HepG2 (cell line): ENCODE measurements at regions not wholly inside any gene's neighbourhood (a gene's known extent, or its start where the extent isn't known, plus 50 kb on each side); places are given as distances from the start of the nearest gene placed in this dataset.

Experiments used
- ATAC-seq: fragments of 200-7000 bp; cut with Tn5 transposase; 3 replicates; pipeline ENCODE4 v1.9.1; 2020; ENCODE audit warnings: mild to moderate bottlenecking, moderate library complexity
- BruUV-seq: library from RNA; stranded (reverse); fragments of 400-500 nt; replicated peaks from 2 replicates; lab custom pipeline; 2021; lab: Mats Ljungman, UMichigan
- CTCF ChIA-PET: fragments of 300-600 bp; formaldehyde crosslinking; extraction: SDS; loops from one replicate; lab custom pipeline; 2021; ENCODE audit warnings: low total read pairs, inconsistent platforms, low intra/inter-chr PET ratio; lab: Yijun Ruan, JAX
- POLR2A ChIA-PET: fragments of 350-600 bp; sonication (Branson Sonifier 250); formaldehyde crosslinking; loops from one replicate; lab custom pipeline; 2020; ENCODE audit warnings: antibody characterized with exemption, inconsistent platforms; lab: Yijun Ruan, JAX
- DNase-seq: peaks from one replicate; pipeline ENCODE4 v3.0.0-alpha.2; 2015; ENCODE audit warnings: low spot score
- FAIRE-seq: peaks from 3 replicates; lab custom pipeline; 2011; peaks lifted over from hg19 to GRCh38; lab: Jason Lieb, UNC
- H2AFZ ChIP-seq: one replicate; pipeline ENCODE4 v1.6.1; 2011; ENCODE audit warnings: low read length, inconsistent platforms
- H3K27ac ChIP-seq: fragments of 300-600 bp; 3 replicates; pipeline ENCODE4 v1.8.0; 2011; ENCODE audit warnings: mixed run types, mild to moderate bottlenecking, mixed read lengths, low read length, inconsistent platforms; ENCODE audit not compliant: insufficient read depth; ENCODE audit errors: extremely low read length
- H3K27me3 ChIP-seq, 2 experiments: fragments of 200-600 bp in 1 of 2; 2 replicates in 1 of 2; 3 replicates in 1 of 2; pipeline versions ENCODE4 v1.6.0 to v1.8.0; 2011; ENCODE audit warnings: low read length in 2 of 2, mild to moderate bottlenecking in 2 of 2, moderate library complexity in 2 of 2, inconsistent platforms in 1 of 2; ENCODE audit not compliant: insufficient read depth in 2 of 2, control insufficient read depth in 1 of 2
- H3K36me3 ChIP-seq, 2 experiments: fragments of 200-600 bp in 1 of 2; replicated peaks in 1 of 2; 2 replicates in 1 of 2; 3 replicates in 1 of 2; pipeline versions ENCODE4 v1.5.1 to v1.8.0; 2011; ENCODE audit warnings: low read length in 2 of 2, inconsistent platforms in 1 of 2; ENCODE audit not compliant: insufficient read depth in 2 of 2, control insufficient read depth in 1 of 2
- H3K4me1 ChIP-seq: 2 replicates; pipeline ENCODE4 v1.5.1; 2012; ENCODE audit warnings: low read length, inconsistent platforms; ENCODE audit not compliant: insufficient read depth
- H3K4me2 ChIP-seq: 2 replicates; pipeline ENCODE4 v1.6.0; 2011; ENCODE audit warnings: low read depth, low read length, inconsistent platforms
- H3K4me3 ChIP-seq, 3 experiments: fragments of 200-600 bp in 1 of 3; sonication (generic), shearing (Covaris generic) in 1 of 3; replicated peaks in 1 of 3; 2 replicates each; pipeline ENCODE4 v1.5.1; 2011 to 2016; ENCODE audit warnings: low read length in 3 of 3, inconsistent platforms in 2 of 3, low read depth in 2 of 3, mild to moderate bottlenecking in 2 of 3, control low read depth in 1 of 3, mixed read lengths in 1 of 3; ENCODE audit not compliant: insufficient read depth in 1 of 3
- H3K79me2 ChIP-seq: one replicate; pipeline ENCODE4 v1.6.1; 2011; ENCODE audit warnings: low read length, inconsistent platforms; ENCODE audit not compliant: insufficient read depth
- H3K9ac ChIP-seq: 2 replicates; pipeline ENCODE4 v1.6.0; 2011; ENCODE audit warnings: mild to moderate bottlenecking, low read depth, low read length, inconsistent platforms; ENCODE audit not compliant: insufficient read depth
- H3K9me3 ChIP-seq: 2 replicates; pipeline ENCODE4 v1.5.1; 2012; ENCODE audit warnings: mild to moderate bottlenecking, low read length
- H4K20me1 ChIP-seq: 2 replicates; pipeline ENCODE4 v1.6.0; 2011; ENCODE audit warnings: inconsistent platforms, mild to moderate bottlenecking, low read length, moderate library complexity; ENCODE audit not compliant: insufficient read depth
- ATAD3A ChIP-seq: sonication (generic); formaldehyde crosslinking; IDR thresholded peaks from 2 replicates; pipeline ENCODE4 v1.4.0; 2020; ENCODE audit warnings: missing genetic modification reagents
- CHCHD3 ChIP-seq: sonication (generic); formaldehyde crosslinking; IDR thresholded peaks from 2 replicates; pipeline ENCODE4 v1.8.0; 2022; ENCODE audit warnings: mild to moderate bottlenecking, missing genetic modification reagents, moderate library complexity
- CHD2 ChIP-seq: IDR thresholded peaks from 2 replicates; pipeline ENCODE4 v1.6.1; 2011; ENCODE audit warnings: low read depth, low read length, improper control_type of control experiment
- FOSL1 ChIP-seq: sonication (generic); formaldehyde crosslinking; IDR thresholded peaks from 2 replicates; pipeline ENCODE4 v1.9.0; 2021; ENCODE audit warnings: missing genetic modification reagents, borderline replicate concordance
- HMG20B ChIP-seq: conservative IDR thresholded peaks from 2 replicates; pipeline ENCODE4 v1.6.1; 2016; ENCODE audit warnings: missing genetic modification reagents, missing compliant biosample characterization
- HOXA9 ChIP-seq: sonication (generic); formaldehyde crosslinking; IDR thresholded peaks from 2 replicates; pipeline ENCODE4 v1.8.1; 2022; ENCODE audit warnings: missing genetic modification reagents, mild to moderate bottlenecking, moderate library complexity, borderline replicate concordance
- MAFK ChIP-seq, 2 experiments: IDR thresholded peaks in 1 of 2; conservative IDR thresholded peaks in 1 of 2; 2 replicates each; pipeline ENCODE4 v1.6.1; 2011; ENCODE audit warnings: improper control_type of control experiment in 2 of 2, low read length in 2 of 2
- MXI1 ChIP-seq: IDR thresholded peaks from 3 replicates; pipeline ENCODE4 v1.6.1; 2012; ENCODE audit warnings: low read depth, low read length, inconsistent platforms, borderline replicate concordance
- NR2F1 ChIP-seq, 2 experiments: fragments of 450-650 bp in 1 of 2; formaldehyde crosslinking in 1 of 2; IDR thresholded peaks; 2 replicates each; pipeline versions ENCODE4 v1.5.0 to v1.6.1; 2016 to 2020; ENCODE audit warnings: mild to moderate bottlenecking in 1 of 2, missing compliant biosample characterization in 1 of 2, missing genetic modification reagents in 1 of 2, moderate library complexity in 1 of 2
- PCBP1 ChIP-seq: fragments of 200-400 bp; formaldehyde crosslinking; IDR thresholded peaks from 2 replicates; pipeline ENCODE4 v1.6.1; 2017; ENCODE audit warnings: mild to moderate bottlenecking, low read depth, low read length, borderline replicate concordance
- RFXANK ChIP-seq: IDR thresholded peaks from 2 replicates; pipeline ENCODE4 v1.6.1; 2016
- SAFB2 ChIP-seq: sonication (generic); formaldehyde crosslinking; IDR thresholded peaks from 2 replicates; pipeline ENCODE4 v1.5.1; 2020; ENCODE audit warnings: missing genetic modification reagents, low read depth, mild to moderate bottlenecking, borderline replicate concordance
- SMARCC2 ChIP-seq: fragments of 450-650 bp; IDR thresholded peaks from 2 replicates; pipeline ENCODE4 v1.6.1; 2017; ENCODE audit warnings: antibody characterized with exemption, mild to moderate bottlenecking
- ZNF350 ChIP-seq: sonication (generic); formaldehyde crosslinking; IDR thresholded peaks from 2 replicates; pipeline ENCODE4 v1.4.0; 2020; ENCODE audit warnings: mild to moderate bottlenecking, low read depth, missing genetic modification reagents, borderline replicate concordance
- WGBS: methylation state at CpG from one replicate; pipeline ENCODE4 v1.1.6; 2017; ENCODE audit warnings: low lambda C conversion rate; 5-methylcytosine and 5-hydroxymethylcytosine counted together
- in situ Hi-C: cut with HindIII; loops from 2 replicates; pipeline ENCODE4 v1.10.0; 2017; ENCODE audit warnings: low pct_unique_long_range_greater_than_20kb; ENCODE audit not compliant: extremely low pct_ligation_motif_present
- intact Hi-C: fragments of 100-400 bp; cut with micrococcal nuclease; formaldehyde crosslinking; loops from one replicate; pipeline ENCODE4 v1.10.0; 2022; ENCODE audit not compliant: unreplicated experiment
- TF ChIP-seq, protein P1 (sequence below): sonication (generic); formaldehyde crosslinking; IDR thresholded peaks from 2 replicates; pipeline ENCODE4 v1.8.0; 2022; ENCODE audit warnings: missing genetic modification reagents, mild to moderate bottlenecking, borderline replicate concordance

DNA sequence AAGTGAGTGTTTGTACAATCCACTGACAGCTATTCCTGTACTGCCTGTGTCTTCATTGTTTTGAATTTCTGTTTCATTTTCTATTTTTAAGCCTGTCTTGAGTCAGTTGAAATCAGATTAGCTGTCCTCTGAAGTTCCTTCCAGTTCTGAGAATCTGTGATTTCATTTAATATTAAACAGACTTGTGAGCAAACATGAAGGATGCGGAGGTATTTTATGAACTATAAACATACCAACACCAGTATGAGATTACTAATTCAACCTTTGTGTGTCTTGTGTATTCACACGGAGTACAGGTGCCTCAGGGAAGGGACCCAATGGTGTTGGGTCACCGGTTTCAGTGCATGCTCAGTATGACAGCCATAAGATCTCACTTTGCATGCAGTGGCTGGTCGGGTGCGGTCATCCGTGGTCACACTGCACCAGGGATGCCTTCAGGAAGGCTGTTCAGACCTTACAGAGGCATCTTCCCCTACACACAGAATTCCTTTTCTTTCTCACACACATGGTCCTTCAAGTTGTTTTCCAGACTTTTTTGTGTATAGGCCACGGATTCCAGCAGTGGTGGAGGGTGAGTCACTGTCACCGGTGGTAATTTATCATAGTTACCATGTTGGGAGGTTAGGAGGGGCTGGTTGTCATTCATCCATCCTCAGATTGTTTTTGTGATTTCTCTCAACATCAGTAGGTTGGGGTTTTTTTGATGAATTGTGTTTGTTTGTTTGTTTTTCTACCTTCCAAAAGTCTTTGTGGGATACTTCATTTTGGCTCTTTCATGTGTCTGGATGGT, 103.0 kb upstream of the SFSWAP start:
- Histone ChIP-seq H3K4me1 (no peaks in the 10 kb centered on the region), H2AFZ (no peak overlapping the region), H3K36me3 (no peaks in the 10 kb centered on the region), H3K4me2 (no peak overlapping the region), H3K79me2 (no peaks in the 10 kb centered on the region), H3K9me3 (no peaks in the 10 kb centered on the region), H3K4me3 (no peak overlapping the region), H3K27me3 (peaks cover 16 to 88% of the 10 kb centered on the region in 2 experiments; a peak in 4 of 5 replicates), H4K20me1 (no peaks in the 10 kb centered on the region), H3K27ac (no peak overlapping the region), H3K9ac (no peak overlapping the region)
- no peak for DNase-seq
- no peak for FAIRE-seq
- POLR2A ChIA-PET = no interaction called here
- CTCF ChIA-PET = no interaction called here
- intact Hi-C loops (loop anchor here (10.0 kb wide), 1 partner anchor 227 kb away; no protein-coding TSS in a partner anchor), in situ Hi-C loops (loop anchor here (25.0 kb wide), 1 partner anchor 404 kb away; no protein-coding TSS in a partner anchor)
- no peak for ATAC-seq
- WGBS = 23% methylated on average over 7 of the region's 8 CpGs
- TF ChIP-seq RFXANK (no peak), ZNF350 (CRISPR knock-in tag) (no peak), SMARCC2 (no peak), SAFB2 (CRISPR knock-in tag) (no peak), CHD2 (no peak), PCBP1 (no peak), ATAD3A (CRISPR knock-in tag) (no peak), HOXA9 (CRISPR knock-in tag) (no peak), FOSL1 (CRISPR knock-in tag) (no peak), CHCHD3 (CRISPR knock-in tag) (no peak), MAFK (conservative IDR thresholded peaks at IDR 0.05 in 1 of 2, IDR thresholded peaks at IDR 0.05 in 1 of 2; ENCODE audit: low read length in 2 of 2) (no peak), NR2F1 (CRISPR knock-in tag; IDR thresholded peaks at IDR 0.05) (no peak), MXI1 (no peak), HMG20B (CRISPR knock-in tag) (no peak)
- TF ChIP-seq, protein P1, sequence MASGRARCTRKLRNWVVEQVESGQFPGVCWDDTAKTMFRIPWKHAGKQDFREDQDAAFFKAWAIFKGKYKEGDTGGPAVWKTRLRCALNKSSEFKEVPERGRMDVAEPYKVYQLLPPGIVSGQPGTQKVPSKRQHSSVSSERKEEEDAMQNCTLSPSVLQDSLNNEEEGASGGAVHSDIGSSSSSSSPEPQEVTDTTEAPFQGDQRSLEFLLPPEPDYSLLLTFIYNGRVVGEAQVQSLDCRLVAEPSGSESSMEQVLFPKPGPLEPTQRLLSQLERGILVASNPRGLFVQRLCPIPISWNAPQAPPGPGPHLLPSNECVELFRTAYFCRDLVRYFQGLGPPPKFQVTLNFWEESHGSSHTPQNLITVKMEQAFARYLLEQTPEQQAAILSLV = no peak
- BruUV-seq = no TSS peak
